Activated T-cell treated with anti-CD3 and anti-CD28 coated beads, Interleukin-2, amount 50 U/mL, for 48 hours (primary cell): ENCODE measurements at regions not wholly inside any gene's neighbourhood (a gene's known extent, or its start where the extent isn't known, plus 50 kb on each side); places are given as distances from the start of the nearest gene placed in this dataset.

Experiments used
- DNase-seq, 2 experiments: peaks; one replicate each; pipeline ENCODE4 v3.0.0-alpha.2; 2020

DNA sequence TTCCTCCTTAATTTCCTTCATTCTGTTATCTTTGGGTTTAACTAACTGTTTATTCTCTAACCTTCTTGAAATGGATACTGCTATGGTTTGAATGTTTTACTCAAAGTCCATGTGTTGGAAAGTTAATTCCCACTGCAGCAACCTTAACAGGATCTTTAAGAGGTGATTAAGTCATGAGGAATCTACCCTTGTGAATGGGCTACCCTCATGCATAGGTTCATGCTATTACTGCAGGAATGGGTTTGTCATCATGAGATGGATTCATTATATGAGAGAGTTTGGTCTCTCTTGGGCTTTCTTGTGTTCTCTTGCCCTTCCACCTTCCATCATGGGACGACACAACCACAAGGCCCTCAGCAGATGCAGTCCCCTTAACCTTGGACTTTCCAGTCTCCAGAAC is 516.9 kb downstream of the ADGRL2 start:
- DNase-seq, result no peak

- DNase-seq, result no peak
Measured at GRCh38 chr1:82299656-82300055, 498.9 kb downstream of the ADGRL2 start.

DNA sequence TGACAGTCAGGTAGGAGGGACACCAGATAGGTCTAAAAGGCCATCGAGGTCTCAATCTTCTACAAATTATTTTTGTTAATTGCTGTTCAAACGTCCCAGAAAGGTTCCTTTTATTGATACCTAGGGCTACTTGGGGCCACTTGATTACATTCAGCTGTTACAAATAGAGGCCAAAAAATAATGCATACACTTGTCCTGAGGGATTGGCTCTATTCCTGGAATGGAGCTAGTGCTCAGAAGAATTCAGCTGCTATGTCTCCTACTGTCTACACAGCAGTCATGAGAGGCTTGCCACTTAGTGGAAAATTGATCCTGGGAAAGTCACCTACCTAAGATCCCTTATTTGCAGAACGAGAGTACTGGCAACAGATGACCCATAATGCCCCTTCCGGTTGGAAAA is 498.3 kb downstream of the ADGRL2 start:
- DNase-seq, result no peak

DNA sequence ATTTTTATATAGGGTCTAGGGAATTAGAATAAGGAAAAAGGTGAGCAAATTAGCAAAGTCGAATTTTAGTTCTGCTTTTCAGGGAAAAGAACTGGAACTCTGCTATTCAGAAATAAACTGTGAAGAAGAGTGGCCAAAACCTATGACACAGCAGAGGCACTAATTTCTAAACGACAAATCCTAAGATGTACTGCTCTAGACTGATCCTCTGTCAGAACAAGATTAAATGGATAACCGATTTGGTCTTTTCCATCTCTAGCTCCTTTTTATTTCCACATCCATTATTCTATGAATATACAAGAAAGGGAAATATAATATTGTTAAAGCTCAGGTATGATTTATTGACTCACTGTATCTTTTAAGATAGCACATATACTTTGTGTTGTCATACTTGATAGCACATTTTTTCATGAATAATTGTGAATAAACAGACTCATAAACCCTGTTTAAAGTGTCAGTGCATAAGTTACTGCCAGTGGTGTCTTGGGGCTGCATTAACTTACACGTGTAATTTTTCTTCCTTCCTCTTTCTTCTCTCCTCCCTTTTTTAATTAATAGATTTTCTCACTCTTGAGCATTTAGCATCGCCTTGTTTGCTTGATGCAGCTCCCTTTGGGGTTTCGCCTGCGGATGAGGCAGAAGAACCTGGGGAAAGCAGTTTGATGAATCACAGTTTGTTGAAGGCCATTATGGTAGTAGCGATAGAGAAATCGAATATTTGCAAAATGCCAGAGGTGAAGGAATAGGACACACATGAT is 496.6 kb downstream of the ADGRL2 start:
- no peak for DNase-seq

GRCh38 chr1:82287556-82287955 is 486.8 kb downstream of the ADGRL2 start:
- DNase-seq, result no peak

DNA sequence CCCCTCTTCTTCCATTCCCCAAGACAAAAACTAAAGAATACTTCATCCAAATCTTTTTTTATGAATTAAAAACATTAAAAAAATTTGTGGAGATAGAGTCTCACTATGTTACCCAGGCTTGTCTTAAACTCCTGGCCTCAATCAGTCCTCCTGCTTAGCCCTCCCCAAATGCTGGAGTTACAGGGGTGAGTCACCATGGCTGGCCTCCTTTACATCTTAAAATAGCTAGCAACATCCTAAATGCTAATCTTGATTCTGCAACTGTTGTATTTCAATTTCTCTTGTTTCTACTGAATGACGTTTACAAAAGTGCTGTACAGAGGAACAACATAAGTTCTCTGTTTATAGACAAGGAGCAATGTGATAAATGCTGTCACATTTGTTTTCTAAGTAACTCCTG is 483.5 kb downstream of the ADGRL2 start:
- DNase-seq, result no peak

- DNase-seq, result no peak
Measured at GRCh38 chr1:82279241-82279640, 478.5 kb downstream of the ADGRL2 start.

DNA sequence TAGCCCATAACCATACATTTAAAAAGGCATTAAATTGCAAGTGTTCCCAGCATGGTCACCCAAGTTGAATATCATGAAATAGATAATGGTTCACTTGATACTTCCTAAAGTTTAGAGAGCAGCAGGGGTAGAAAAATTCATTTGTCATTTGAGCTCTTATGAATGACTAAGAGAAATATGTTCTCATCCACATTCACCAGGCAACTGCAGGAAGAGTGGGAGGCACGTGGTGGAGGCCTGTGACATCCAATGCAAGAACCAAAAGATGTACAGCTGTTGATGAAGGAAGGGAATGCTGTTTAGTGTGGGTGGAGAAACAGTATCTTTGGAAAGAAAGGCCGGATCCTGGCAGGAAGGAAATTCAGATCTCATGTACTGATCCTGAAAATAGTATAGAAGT is 473.1 kb downstream of the ADGRL2 start:
- no peak for DNase-seq

GRCh38 chr1:82269431-82269830 is 468.7 kb downstream of the ADGRL2 start:
- no peak for DNase-seq

DNA sequence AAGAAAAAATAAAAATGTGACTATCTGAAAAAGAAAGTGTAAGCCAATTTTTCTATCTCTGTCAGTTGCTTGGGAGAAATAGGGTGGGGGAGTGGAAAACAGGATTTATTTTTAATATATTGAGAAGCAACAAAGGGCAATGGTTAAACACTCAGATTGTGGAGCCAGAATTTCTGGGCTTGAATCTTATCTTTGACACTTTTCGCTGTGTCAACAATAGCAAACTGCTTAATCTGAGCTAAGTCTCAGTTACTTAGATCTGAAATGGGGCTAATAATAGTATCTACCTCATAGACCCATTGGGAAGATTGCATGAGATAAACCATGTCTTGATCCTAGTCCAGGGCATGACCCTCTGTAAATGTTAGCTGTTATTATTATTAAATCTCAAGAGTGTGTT is 468.1 kb downstream of the ADGRL2 start:
- no peak for DNase-seq

DNA sequence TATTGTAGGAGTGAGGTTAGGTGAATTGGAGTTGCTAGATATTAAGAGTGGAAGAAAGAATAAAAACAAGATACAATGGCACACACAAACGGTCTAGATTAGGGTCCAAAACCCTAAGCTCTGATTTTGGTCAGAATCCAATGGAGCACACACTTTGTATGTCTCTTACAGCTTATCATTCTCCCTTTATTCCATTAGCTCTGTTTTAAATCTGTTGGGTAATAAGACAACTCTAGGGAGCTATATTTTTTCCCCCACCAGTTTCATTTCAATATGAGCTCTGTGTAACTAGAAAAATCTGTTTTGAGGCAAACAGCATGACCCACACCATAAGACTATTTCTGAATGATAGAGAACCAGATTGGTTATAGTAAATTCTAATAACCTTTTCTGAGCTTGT is 465.6 kb downstream of the ADGRL2 start:
- no peak for DNase-seq

- DNase-seq, result no peak
Measured at GRCh38 chr1:82265436-82265835, 464.7 kb downstream of the ADGRL2 start.

DNA sequence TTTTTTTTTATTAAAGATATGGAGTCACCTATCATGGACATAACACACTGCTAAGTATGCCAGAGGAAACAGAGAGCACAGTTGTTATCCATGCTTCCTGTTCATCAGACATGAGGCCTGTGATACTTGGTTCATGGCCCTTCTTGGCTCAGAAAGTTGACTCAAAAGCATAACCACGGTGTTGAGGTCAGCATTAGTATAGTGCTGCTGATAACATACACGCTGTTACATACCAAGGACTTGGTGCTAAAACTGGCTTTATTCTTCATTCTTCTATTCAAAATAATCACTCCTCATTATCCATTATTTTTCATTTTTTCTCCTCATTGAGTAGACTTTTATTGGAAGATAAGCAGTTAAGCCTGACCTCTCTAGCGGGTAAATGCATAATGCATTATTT is 464.1 kb downstream of the ADGRL2 start:
- no peak for DNase-seq

DNA sequence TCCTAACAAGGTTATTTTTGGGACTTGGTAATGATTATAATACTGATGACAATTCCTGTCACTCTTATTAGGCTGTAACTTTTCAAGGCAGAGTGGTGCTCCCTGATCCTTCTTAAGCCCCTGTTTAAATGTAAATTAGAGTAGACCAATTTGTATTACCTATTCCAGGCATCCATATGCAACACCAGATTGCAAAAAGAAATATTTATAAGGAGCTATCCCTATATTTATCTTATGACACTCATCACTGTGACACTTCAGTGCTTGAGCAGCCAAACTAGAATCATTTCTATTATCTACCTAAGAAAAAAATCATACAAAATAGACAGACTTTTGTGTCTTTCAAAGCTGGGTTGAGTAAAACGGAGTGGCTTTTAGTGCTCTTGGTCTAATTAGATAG is 462.7 kb downstream of the ADGRL2 start:
- DNase-seq, result no peak

DNA sequence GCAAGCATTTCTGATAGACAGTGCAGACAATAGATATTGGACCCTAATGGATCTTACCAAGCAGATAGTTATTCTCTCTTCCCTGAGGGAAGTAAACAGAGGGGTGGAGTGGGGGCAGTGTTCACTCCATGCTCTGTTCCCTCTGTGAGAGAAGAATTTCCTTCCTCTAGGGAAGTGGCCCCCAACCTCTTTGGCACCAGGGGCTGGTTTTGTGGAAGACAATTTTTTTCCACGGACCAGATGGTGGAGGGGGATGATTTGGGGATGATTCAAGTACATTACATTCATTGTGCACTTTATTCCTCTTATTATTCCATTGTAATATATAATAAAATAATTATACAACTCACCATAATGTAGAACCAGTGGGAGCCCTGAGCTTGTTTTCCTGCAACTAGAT is 459.9 kb downstream of the ADGRL2 start:
- DNase-seq, result no peak

DNA sequence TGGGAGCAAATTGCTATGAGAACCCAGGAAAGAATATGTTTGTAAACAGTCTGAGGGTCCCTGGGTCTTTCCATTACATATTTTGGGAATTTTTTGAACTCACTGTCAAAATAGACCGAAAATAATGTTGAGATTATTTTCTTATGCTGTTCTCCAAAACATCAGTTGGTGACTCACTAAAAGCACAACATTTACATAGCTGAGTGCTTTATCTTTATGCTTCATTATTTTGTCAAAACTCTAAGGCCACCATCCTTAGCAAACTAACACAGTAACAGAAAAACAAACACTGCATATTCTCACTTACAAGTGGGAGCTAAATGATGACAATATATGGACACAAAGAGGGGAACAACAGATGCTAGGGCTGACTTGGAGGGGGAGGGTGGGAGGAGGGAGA is 459.3 kb downstream of the ADGRL2 start:
- DNase-seq, result no peak

DNA sequence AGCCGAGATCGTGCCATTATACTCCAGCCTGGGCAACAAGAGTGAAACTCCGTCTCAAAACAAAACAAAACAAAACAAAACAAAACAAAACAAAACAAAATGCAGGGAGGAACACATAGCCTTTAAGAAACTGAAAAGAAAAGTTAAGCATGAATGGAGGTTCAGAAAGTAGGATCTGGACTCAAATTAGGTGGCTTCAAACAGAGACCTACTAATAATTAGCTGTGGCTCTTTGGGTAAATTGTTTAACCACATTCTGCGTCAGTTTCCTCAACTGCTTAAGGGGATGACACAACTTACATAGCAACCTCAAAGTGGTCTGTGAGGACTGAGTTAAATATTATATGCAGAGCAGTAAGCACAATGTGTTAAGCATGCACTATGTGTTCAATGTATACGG is 458.2 kb downstream of the ADGRL2 start:
- DNase-seq, result no peak

DNA sequence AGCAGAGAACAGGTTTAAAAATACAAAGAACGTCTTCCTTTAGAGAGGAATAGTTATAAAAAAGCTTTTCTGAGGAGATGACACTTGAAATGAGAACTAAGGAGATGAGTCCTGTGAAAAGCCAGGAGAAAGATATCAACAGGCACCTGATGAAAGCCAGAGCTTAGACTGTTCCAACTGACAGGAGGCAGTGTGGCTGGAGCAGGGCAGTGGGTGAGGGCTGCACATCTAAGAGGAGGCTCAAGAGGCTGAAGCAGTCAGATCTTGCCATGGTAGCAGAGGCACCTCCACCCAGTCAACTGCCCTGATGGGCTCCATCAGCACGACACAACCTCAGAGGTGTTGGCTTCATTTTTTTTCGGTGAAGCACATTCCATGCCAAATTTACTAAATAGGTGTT is 445.3 kb downstream of the ADGRL2 start:
- DNase-seq, result no peak

DNA sequence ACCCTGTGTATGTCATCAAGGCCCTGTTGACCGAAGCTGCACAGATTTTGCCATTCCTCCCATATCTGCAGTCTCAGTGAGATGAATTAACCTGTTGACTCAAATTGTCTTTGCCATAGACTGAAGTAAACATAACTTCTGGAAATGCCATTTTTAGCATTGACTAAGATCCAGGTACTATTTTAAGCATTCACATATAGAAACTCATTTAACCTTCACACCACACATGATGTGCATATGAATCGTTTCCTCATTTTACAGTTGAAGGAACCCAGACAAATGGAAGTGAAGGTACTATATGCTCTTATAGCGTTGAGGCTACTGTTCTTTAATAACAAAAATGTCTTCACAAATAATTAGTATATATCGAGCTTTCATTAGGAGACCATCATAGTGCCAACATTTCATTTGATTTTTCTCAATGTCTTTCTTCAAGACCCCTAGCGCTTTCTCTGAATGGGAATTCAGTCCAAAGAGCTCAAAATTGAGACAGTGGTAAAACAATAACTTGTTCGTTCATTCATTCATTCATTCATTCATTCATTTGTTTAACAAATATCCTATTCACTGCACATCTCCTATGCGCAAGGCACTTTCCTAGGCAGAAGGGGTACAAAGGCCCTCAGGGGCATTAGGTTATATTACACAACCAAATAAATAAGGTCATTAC is 444.7 kb downstream of the ADGRL2 start:
- DNase-seq, result no peak

- no peak for DNase-seq
Measured at GRCh38 chr1:82240571-82240970, 439.8 kb downstream of the ADGRL2 start.

GRCh38 chr1:82230667-82231066 is 429.9 kb downstream of the ADGRL2 start:
- no peak for DNase-seq

GRCh38 chr1:82227306-82228095 is 426.8 kb downstream of the ADGRL2 start:
- no peak for DNase-seq

DNA sequence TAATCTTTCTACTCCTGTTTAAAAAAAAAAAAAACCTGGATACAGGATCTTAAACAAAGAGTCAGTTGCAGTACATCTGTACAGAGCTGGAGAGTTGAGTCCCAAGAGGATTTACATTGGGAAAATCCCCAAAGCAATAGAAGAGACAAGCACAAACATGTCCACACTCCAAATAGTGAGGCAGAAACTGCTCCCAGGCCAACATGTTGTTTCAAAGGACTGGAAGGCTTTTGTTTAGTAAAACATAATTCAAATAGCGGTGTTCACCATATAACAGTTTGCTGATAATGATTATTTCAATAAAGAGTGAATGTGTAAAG is 425.4 kb downstream of the ADGRL2 start:
- no peak for DNase-seq
